ENCODE measurements at regions not wholly inside any gene's neighbourhood (a gene's known extent, or its start where the extent isn't known, plus 50 kb on each side); places are given as distances from the start of the nearest gene placed in this dataset.
A peak's percentile ranks its signal among the peaks of the same experiment; 100 is the strongest.
"Not testable (repeated sequence)": the region's sequence is repeated elsewhere in the genome, so short reads cannot be mapped to it uniquely, and the experiment has no call there.

DNA sequence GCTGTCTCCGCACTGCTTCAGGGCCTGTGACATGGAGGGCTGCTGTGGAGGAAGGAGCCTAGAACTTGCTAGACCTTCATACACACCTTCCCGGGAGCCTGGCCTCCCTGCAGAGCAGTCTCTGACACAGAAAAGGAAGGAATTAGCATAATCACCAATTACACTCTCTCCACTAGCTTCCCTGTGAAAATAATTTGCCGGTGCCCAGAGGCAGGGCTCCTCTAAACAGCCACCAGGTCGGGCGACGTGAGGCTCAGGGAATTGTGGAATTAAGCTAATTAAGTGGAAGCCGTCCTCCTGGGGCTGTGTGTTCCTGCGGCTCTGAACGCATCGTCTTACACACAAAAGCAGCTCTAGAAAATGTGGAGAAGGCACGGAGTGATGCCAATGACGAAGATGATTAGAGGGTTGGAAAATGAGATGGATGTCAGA, 82.6 kb downstream of the NENF start:
- H3K79me2 ChIP-seq, result no peaks in the 10 kb centered on the region
- TF ChIP-seq, protein P1, sequence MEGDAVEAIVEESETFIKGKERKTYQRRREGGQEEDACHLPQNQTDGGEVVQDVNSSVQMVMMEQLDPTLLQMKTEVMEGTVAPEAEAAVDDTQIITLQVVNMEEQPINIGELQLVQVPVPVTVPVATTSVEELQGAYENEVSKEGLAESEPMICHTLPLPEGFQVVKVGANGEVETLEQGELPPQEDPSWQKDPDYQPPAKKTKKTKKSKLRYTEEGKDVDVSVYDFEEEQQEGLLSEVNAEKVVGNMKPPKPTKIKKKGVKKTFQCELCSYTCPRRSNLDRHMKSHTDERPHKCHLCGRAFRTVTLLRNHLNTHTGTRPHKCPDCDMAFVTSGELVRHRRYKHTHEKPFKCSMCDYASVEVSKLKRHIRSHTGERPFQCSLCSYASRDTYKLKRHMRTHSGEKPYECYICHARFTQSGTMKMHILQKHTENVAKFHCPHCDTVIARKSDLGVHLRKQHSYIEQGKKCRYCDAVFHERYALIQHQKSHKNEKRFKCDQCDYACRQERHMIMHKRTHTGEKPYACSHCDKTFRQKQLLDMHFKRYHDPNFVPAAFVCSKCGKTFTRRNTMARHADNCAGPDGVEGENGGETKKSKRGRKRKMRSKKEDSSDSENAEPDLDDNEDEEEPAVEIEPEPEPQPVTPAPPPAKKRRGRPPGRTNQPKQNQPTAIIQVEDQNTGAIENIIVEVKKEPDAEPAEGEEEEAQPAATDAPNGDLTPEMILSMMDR (IDR thresholded peaks at IDR 0.05), result no peak
- no peak overlapping the region for H2AFZ ChIP-seq
- no peaks in the 10 kb centered on the region for H3K9me3 ChIP-seq (ENCODE audit: control insufficient read depth, low read length)
- no peak overlapping the region for H3K4me2 ChIP-seq (ENCODE audit: low read length)
- no peaks in the 10 kb centered on the region for H3K27me3 ChIP-seq (ENCODE audit: control insufficient read depth, insufficient read depth, low read length)
- no peak overlapping the region for H3K27ac ChIP-seq
- no peaks in the 10 kb centered on the region for H3K36me3 ChIP-seq (ENCODE audit: control insufficient read depth, insufficient read depth, low read length)
- peaks cover 3% of the 10 kb centered on the region for H3K4me1 ChIP-seq
- no peak overlapping the region for H3K4me3 ChIP-seq (ENCODE audit: low read depth, low read length)
- H3K9ac ChIP-seq, result no peak overlapping the region

DNA sequence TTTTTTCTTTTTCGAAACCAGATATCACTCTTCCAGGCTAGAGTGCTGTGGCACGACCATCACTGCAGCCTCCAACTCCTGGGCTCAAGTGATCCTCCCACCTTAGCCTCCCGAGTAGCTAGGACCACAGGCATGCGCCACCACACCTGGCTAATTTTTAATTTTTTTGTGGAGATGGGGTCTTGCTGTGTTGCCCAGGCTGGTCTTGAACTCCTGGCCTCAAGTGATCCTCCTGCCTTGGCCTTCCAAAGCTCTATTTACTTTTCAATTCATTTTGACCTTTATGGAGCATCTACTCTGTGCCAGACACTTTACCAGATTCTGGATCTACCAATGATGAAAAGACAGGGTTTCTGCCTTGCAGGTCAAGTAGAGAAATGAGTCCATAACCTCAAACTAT, 83.3 kb downstream of the NENF start:
- not testable (repeated sequence) for H2AFZ ChIP-seq; H3K36me3 ChIP-seq (ENCODE audit: control insufficient read depth, insufficient read depth, low read length); H3K4me1 ChIP-seq; H3K9ac ChIP-seq; H3K4me3 ChIP-seq (ENCODE audit: low read depth, low read length); H3K27me3 ChIP-seq (ENCODE audit: control insufficient read depth, insufficient read depth, low read length); H3K9me3 ChIP-seq (ENCODE audit: control insufficient read depth, low read length); H3K4me2 ChIP-seq (ENCODE audit: low read length); H3K27ac ChIP-seq; H3K79me2 ChIP-seq

DNA sequence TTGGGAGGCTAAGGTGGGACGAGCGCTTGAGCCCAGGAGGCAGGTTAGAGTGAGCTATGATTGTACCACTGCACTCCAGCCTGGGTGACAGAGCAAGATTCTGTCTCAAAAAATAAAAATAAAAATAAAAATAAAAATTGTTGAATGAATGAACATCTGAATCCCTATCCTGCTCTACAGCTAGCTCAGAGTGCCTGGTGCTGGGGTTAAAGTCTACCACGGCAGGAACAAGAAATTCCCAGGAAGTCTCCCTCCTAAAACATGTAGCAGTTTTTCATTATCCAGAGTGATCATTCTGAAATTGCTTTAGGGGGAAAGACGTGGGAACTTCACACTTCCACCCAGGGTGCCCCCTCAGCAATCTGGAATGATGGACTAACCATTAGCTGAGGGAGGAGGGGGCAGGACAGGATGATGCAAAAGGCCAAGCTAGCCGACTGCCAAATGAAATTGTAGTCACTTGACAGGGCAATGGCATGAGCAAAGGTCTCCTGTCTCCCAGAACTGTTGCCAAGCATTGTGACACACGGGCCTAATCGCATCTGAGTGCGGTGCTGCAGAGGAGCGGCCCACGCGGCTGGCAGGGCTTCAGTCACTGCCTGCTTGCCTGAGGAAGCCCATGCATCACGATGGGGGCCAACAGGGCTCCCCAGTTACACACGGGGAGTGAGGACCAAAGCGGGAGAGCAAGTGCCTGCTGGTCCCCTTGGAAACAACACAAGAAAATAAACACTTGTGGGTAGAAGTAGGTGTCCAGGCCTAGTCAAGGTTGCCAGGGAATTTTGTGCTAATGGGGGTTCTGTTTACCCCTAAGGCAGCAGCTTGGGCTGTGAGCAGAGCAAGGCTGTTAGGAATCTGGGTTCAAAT, 85.7 kb downstream of the NENF start:
- Histone ChIP-seq H3K4me3 (ENCODE audit: low read depth, low read length) (no peak overlapping the region), H3K79me2 (no peaks in the 10 kb centered on the region), H3K27ac (no peak overlapping the region), H3K36me3 (ENCODE audit: control insufficient read depth, insufficient read depth, low read length) (no peaks in the 10 kb centered on the region), H2AFZ (peak overlapping the region; percentile 46), H3K4me1 (peaks cover 3% of the 10 kb centered on the region), H3K27me3 (ENCODE audit: control insufficient read depth, insufficient read depth, low read length) (no peaks in the 10 kb centered on the region), H3K9me3 (ENCODE audit: control insufficient read depth, low read length) (no peaks in the 10 kb centered on the region), H3K4me2 (ENCODE audit: low read length) (no peak overlapping the region), H3K9ac (no peak overlapping the region)
- TF ChIP-seq, protein P1 (IDR thresholded peaks at IDR 0.05), result no peak

DNA sequence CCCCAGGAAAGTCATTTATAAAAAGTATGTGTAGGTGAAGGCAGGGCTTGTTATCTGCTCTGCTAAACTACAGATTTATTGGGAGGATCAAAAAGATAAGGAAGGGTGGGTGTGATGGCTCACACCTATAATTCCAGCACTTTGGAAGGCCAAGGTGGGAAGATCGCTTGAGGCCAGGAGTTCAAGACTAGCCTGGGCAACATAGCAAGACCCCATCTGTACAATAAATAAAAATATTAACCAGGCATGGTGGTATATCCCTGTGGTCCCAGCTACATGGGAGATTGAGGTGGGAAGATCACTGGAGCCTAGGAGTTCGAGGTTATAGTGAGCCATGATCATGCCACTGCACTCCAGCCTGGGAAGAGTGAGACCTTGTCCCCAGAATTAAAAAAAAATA, 86.4 kb downstream of the NENF start:
- TF ChIP-seq, protein P1 (IDR thresholded peaks at IDR 0.05), result no peak
- Histone ChIP-seq H2AFZ (no peak overlapping the region), H3K27me3 (ENCODE audit: control insufficient read depth, insufficient read depth, low read length) (no peaks in the 10 kb centered on the region), H3K4me3 (ENCODE audit: low read depth, low read length) (no peak overlapping the region), H3K9ac (no peak overlapping the region), H3K4me1 (no peaks in the 10 kb centered on the region), H3K36me3 (ENCODE audit: control insufficient read depth, insufficient read depth, low read length) (no peaks in the 10 kb centered on the region), H3K27ac (no peak overlapping the region), H3K79me2 (no peaks in the 10 kb centered on the region), H3K4me2 (ENCODE audit: low read length) (no peak overlapping the region), H3K9me3 (ENCODE audit: control insufficient read depth, low read length) (no peaks in the 10 kb centered on the region)

DNA sequence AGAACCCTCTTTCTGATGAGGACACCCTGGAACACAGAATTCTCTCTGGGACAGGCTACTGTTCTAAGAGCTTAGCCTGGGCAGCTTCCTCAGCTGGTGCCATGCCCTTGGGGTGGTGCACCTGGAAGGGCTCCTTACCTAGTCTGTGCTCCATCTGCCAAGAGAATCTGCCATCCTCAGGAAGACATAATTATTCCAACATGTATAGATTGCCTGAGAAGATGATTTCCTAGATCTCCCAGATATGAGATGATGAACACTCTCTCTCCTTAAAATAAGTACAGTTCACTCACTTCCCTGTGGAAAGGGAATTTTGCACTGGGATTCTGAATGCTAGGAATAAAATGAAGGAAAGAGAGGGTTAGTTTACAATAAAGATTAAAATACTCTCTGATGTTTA, 87.6 kb downstream of the NENF start:
- no peaks in the 10 kb centered on the region for H3K79me2 ChIP-seq
- no peak overlapping the region for H3K27ac ChIP-seq
- H3K9ac ChIP-seq, result no peak overlapping the region
- no peak overlapping the region for H3K4me2 ChIP-seq (ENCODE audit: low read length)
- H2AFZ ChIP-seq, result no peak overlapping the region
- no peaks in the 10 kb centered on the region for H3K4me1 ChIP-seq
- no peaks in the 10 kb centered on the region for H3K36me3 ChIP-seq (ENCODE audit: control insufficient read depth, insufficient read depth, low read length)
- no peak overlapping the region for H3K4me3 ChIP-seq (ENCODE audit: low read depth, low read length)
- TF ChIP-seq, protein P1 (IDR thresholded peaks at IDR 0.05), result no peak
- no peaks in the 10 kb centered on the region for H3K27me3 ChIP-seq (ENCODE audit: control insufficient read depth, insufficient read depth, low read length)
- no peaks in the 10 kb centered on the region for H3K9me3 ChIP-seq (ENCODE audit: control insufficient read depth, low read length)

Data from parathyroid adenoma (tissue), 2 donors.